ENCODE measurements at regions not wholly inside any gene's neighbourhood (a gene's known extent, or its start where the extent isn't known, plus 50 kb on each side); places are given as distances from the start of the nearest gene placed in this dataset.
A peak's percentile ranks its signal among the peaks of the same experiment; 100 is the strongest.

DNA sequence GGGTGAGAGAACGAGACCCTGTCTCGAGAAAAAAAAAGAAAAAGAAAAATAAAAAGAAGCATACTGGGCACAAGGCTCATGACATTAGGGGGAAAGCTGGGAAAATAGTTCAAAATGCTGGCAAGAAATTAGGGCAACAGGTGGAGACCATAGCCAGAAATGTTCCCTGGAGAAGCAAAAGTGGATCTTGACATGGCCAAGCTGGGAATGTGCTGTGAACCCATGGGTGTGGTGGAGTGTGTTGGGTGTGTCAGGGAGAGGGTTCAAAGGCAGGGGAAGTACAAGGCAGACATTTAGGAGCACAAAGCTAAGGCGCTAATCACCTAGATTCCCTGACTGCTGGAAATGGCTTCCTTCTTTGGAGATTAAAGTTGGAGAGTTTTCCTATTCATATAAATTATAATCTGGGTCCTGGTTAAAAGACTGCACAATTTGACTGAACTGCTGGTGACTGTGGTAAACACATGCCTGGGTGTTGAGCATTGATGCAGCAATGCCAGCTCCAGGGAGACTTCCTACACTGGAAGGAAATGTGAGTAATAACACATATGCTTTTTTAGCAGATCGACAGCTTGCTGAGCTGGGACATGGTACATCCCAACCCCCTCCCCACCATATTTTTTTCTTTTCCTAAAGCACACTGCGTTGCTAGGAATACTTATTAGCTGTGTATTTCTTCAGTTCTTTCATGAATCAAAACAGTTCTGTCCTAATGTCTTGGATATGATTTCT, 70.1 kb upstream of the ARHGAP21 start:
- Mint-ChIP-seq H3K36me3 (no peaks in the 10 kb centered on the region), H3K4me1 (peaks cover 0 to 3% (median 0%) of the 10 kb centered on the region in 4 donors), H3K27me3 (peaks cover 0 to 1% of the 10 kb centered on the region in 2 donors), H3K27ac (peak overlapping the region in 1 of 7 donors; percentile 28), H3K9me3 (no peaks in the 10 kb centered on the region), H3K4me3 (no peak overlapping the region)
- Histone ChIP-seq H3K4me3 (ENCODE audit: low read length in 2 of 2) (no peak overlapping the region), H3K9me3 (ENCODE audit: control insufficient read depth in 1 of 2, low read length in 2 of 2) (no peaks in the 10 kb centered on the region), H3K4me1 (ENCODE audit: insufficient read depth, low read length) (no peaks in the 10 kb centered on the region), H3K27ac (ENCODE audit: low read depth, low read length) (no peak overlapping the region), H3K27me3 (ENCODE audit: insufficient read depth, low read length) (no peaks in the 10 kb centered on the region), H3K36me3 (ENCODE audit: insufficient read depth, low read length) (no peaks in the 10 kb centered on the region)
- DNase-seq = no peak
- POLR2A ChIA-PET (ENCODE audit: partially characterized antibody) = no interaction called here
- intact Hi-C loops (cut with micrococcal nuclease) = no loop called here
- CTCF ChIA-PET (ENCODE audit: partially characterized antibody) = no interaction called here

DNA sequence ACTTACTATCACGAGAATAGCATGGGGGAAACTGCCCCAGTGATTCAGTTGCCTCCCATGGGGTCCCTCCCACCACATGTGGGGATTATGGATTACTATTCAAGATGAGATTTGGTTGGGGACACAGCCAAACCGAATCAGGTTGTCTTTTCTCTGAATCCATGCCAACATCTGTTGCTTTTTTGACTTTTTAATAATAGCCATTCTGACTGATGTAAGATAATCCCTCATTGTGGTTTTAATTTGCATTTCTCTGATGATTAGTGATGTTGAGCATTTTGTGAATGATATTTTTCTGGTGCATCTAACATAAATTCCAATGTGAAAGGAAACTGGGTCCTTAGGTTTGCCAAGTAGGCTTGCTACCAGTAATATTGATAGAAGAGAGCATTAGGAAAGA, 69.0 kb upstream of the ARHGAP21 start:
- CTCF ChIA-PET (ENCODE audit: partially characterized antibody) = no interaction called here
- H3K4me3 Mint-ChIP-seq = no peak overlapping the region
- H3K36me3 ChIP-seq (ENCODE audit: insufficient read depth, low read length) = no peaks in the 10 kb centered on the region
- H3K4me1 ChIP-seq (ENCODE audit: insufficient read depth, low read length) = no peaks in the 10 kb centered on the region
- no peak for DNase-seq
- H3K4me3 ChIP-seq (ENCODE audit: low read length in 2 of 2) = no peak overlapping the region
- H3K27ac ChIP-seq (ENCODE audit: low read depth, low read length) = no peak overlapping the region
- POLR2A ChIA-PET (ENCODE audit: partially characterized antibody) = no interaction called here
- H3K36me3 Mint-ChIP-seq = no peaks in the 10 kb centered on the region
- intact Hi-C loops (cut with micrococcal nuclease) = no loop called here
- no peak overlapping the region for H3K27ac Mint-ChIP-seq
- H3K9me3 Mint-ChIP-seq = no peaks in the 10 kb centered on the region
- no peaks in the 10 kb centered on the region for H3K27me3 ChIP-seq (ENCODE audit: insufficient read depth, low read length)
- no peaks in the 10 kb centered on the region for H3K9me3 ChIP-seq (ENCODE audit: control insufficient read depth in 1 of 2, low read length in 2 of 2)
- H3K4me1 Mint-ChIP-seq = peaks cover 0 to 3% (median 0%) of the 10 kb centered on the region in 4 donors
- H3K27me3 Mint-ChIP-seq = peaks cover 0 to 1% of the 10 kb centered on the region in 2 donors

DNA sequence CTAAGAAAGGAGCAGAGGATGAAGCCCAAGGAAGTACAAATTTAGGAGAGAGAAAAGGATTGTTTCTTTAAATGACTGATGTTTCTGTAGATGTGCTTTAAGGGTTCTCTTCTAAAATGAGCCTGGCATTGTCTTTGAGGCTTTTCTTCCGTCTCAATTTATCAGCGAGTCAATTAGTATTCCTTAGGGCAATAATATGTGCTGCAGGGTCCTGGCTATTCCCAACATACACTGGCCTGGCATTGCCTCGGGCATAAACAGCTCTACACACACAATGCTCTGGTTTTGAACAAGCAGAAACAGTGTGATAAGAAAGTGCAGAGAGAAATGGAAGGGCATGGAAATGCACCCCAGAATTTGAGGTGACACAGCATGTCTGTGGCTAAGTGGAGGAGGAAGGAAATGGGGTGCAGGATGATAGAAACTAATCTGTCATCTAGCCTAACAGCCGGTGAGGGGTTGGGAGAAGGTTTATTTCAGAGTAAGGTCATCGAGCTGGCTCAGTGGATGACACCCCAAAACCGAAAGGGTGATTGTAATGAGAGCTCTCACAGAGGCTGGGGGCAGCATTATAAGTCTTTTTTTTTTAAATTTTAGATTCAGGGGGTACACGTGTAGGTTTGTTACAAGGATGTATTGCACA, 67.5 kb upstream of the ARHGAP21 start:
- Mint-ChIP-seq H3K9me3 (no peaks in the 10 kb centered on the region), H3K27ac (no peak overlapping the region), H3K27me3 (peaks cover 0 to 1% of the 10 kb centered on the region in 2 donors), H3K4me3 (no peak overlapping the region), H3K36me3 (no peaks in the 10 kb centered on the region), H3K4me1 (peaks cover 0 to 3% (median 0%) of the 10 kb centered on the region in 4 donors)
- Histone ChIP-seq H3K27me3 (ENCODE audit: insufficient read depth, low read length) (no peaks in the 10 kb centered on the region), H3K4me1 (ENCODE audit: insufficient read depth, low read length) (no peaks in the 10 kb centered on the region), H3K27ac (ENCODE audit: low read depth, low read length) (no peak overlapping the region), H3K36me3 (ENCODE audit: insufficient read depth, low read length) (no peaks in the 10 kb centered on the region), H3K4me3 (ENCODE audit: low read length in 2 of 2) (no peak overlapping the region), H3K9me3 (ENCODE audit: control insufficient read depth in 1 of 2, low read length in 2 of 2) (no peaks in the 10 kb centered on the region)
- intact Hi-C loops (cut with micrococcal nuclease) = no loop called here
- ChIA-PET CTCF (ENCODE audit: partially characterized antibody) (no interaction called here), POLR2A (ENCODE audit: partially characterized antibody) (no interaction called here)
- DNase-seq = no peak

DNA sequence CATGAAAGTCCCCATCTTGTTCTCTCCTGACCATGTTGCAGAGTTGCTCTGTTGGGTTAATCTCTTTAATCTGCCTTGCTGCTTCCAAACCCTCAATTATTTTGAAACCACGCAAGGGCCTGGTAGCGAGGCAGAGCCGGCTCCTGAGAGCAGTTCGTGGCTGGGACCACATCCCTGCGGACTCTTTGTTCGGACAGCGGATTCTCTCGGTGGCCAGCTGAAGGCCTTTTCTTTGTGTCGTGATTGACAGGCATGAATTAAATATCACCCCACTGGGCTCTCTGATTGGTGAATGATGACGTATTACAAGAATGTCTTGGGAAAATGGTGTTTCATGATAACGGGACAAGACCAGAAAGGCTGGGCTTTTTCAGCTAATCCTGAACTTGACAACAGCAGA, 66.9 kb upstream of the ARHGAP21 start:
- H3K36me3 Mint-ChIP-seq = no peaks in the 10 kb centered on the region
- no peaks in the 10 kb centered on the region for H3K9me3 Mint-ChIP-seq
- DNase-seq = no peak
- Histone ChIP-seq H3K27me3 (ENCODE audit: insufficient read depth, low read length) (no peaks in the 10 kb centered on the region), H3K36me3 (ENCODE audit: insufficient read depth, low read length) (no peaks in the 10 kb centered on the region), H3K9me3 (ENCODE audit: control insufficient read depth in 1 of 2, low read length in 2 of 2) (no peaks in the 10 kb centered on the region), H3K27ac (ENCODE audit: low read depth, low read length) (no peak overlapping the region), H3K4me1 (ENCODE audit: insufficient read depth, low read length) (no peaks in the 10 kb centered on the region), H3K4me3 (ENCODE audit: low read length in 2 of 2) (no peak overlapping the region)
- CTCF ChIA-PET (ENCODE audit: partially characterized antibody) = interaction anchor here (1.2 kb wide), 1 partner anchor 290 kb away, joined by 3 read pairs; no protein-coding TSS in a partner anchor
- intact Hi-C loops (cut with micrococcal nuclease) = no loop called here
- H3K27me3 Mint-ChIP-seq = peaks cover 0 to 1% of the 10 kb centered on the region in 2 donors
- no peak overlapping the region for H3K27ac Mint-ChIP-seq
- H3K4me1 Mint-ChIP-seq = peaks cover 0 to 3% (median 0%) of the 10 kb centered on the region in 4 donors
- no peak overlapping the region for H3K4me3 Mint-ChIP-seq
- POLR2A ChIA-PET (ENCODE audit: partially characterized antibody) = no interaction called here

DNA sequence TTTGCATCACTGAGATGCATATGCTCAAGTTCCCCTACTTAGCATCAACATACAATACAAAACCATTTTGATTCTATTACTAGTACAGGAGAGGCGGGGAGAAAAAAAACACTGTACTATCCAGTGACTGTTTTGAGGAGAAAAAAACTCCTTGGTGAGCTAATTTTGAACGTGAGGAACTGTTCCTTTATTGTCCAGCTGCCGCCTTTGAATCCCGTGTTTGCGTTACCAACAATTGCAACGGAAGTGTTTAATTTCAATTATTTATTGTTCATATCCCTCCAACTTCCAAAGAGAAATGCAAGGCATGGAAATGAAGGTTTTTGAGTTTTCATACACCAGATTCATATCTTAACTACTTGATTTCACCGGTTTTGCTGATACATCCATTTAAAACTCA, 66.4 kb upstream of the ARHGAP21 start:
- no peaks in the 10 kb centered on the region for H3K9me3 ChIP-seq (ENCODE audit: control insufficient read depth in 1 of 2, low read length in 2 of 2)
- intact Hi-C loops (cut with micrococcal nuclease) = no loop called here
- no peaks in the 10 kb centered on the region for H3K4me1 ChIP-seq (ENCODE audit: insufficient read depth, low read length)
- no peaks in the 10 kb centered on the region for H3K36me3 Mint-ChIP-seq
- no peak overlapping the region for H3K27ac ChIP-seq (ENCODE audit: low read depth, low read length)
- peaks cover 0 to 3% (median 0%) of the 10 kb centered on the region in 4 donors for H3K4me1 Mint-ChIP-seq
- CTCF ChIA-PET (ENCODE audit: partially characterized antibody) = interaction anchor here (1.2 kb wide), 1 partner anchor 291 kb away, joined by 3 read pairs; no protein-coding TSS in a partner anchor
- POLR2A ChIA-PET (ENCODE audit: partially characterized antibody) = interaction anchor here (0.6 kb wide), 1 partner anchor 53 kb away, joined by 3 read pairs; no protein-coding TSS in a partner anchor
- no peaks in the 10 kb centered on the region for H3K9me3 Mint-ChIP-seq
- H3K36me3 ChIP-seq (ENCODE audit: insufficient read depth, low read length) = no peaks in the 10 kb centered on the region
- no peak overlapping the region for H3K4me3 Mint-ChIP-seq
- no peak for DNase-seq
- no peak overlapping the region for H3K4me3 ChIP-seq (ENCODE audit: low read length in 2 of 2)
- H3K27me3 ChIP-seq (ENCODE audit: insufficient read depth, low read length) = no peaks in the 10 kb centered on the region
- H3K27me3 Mint-ChIP-seq = peaks cover 0 to 1% of the 10 kb centered on the region in 2 donors
- no peak overlapping the region for H3K27ac Mint-ChIP-seq

DNA sequence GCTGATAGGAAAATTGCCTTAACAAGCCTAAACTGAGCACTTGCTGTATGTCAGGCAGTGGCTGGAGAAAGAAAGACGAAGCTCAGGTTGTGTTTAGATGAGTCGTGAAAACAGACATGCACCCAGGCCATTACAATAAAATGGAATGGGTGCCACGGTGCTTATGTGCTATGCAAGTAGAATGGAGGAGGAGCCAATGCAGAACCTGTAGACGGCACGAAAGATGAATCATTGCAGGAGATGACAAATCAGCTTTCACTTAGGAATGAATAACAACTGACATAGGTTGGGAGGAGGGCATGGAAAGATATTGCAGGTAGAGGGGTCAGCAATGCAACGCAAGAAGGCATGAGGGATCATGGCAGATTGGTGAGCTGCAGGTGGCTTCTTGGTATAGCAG, 61.2 kb upstream of the ARHGAP21 start:
- POLR2A ChIA-PET (ENCODE audit: partially characterized antibody) = interaction anchor here (1.1 kb wide), 1 partner anchor 85 kb away, joined by 3 read pairs; no protein-coding TSS in a partner anchor
- H3K27me3 Mint-ChIP-seq = peaks cover 0 to 7% of the 10 kb centered on the region in 2 donors
- no peak overlapping the region for H3K4me3 Mint-ChIP-seq

DNA sequence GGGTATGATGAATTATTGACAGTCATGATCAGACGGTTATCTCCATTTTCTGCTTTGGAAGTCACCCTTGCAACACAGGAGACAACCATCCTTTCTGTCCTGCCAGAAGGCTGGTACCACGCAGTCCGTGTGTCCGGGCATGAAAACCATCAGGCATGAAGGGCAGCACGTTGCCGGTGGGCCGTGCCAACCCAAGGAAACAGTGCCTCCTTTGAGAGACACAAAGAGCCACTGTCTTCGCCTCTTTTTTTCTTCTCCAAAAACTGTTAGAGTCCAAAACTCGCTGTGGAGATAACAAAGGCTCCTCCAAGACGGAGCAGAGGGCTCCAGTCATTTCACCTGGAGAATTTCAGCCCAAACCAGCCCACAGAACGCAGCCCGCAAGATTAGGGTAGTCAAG, 60.4 kb upstream of the ARHGAP21 start:
- Mint-ChIP-seq H3K36me3 (peaks cover 1 to 3% of the 10 kb centered on the region in 2 donors), H3K4me1 (no peaks in the 10 kb centered on the region), H3K4me3 (no peak overlapping the region), H3K9me3 (peaks cover 0 to 3% (median 0%) of the 10 kb centered on the region in 8 donors), H3K27me3 (peaks cover 0 to 7% of the 10 kb centered on the region in 2 donors), H3K27ac (no peak overlapping the region)
- intact Hi-C loops (cut with micrococcal nuclease) = no loop called here
- H3K36me3 ChIP-seq (ENCODE audit: insufficient read depth, low read length) = no peaks in the 10 kb centered on the region
- H3K27me3 ChIP-seq (ENCODE audit: insufficient read depth, low read length) = no peaks in the 10 kb centered on the region
- DNase-seq = no peak
- ChIA-PET CTCF (ENCODE audit: partially characterized antibody) (no interaction called here), POLR2A (ENCODE audit: partially characterized antibody) (interaction anchor here (1.1 kb wide), 1 partner anchor 85 kb away, joined by 3 read pairs; no protein-coding TSS in a partner anchor)
- H3K4me3 ChIP-seq (ENCODE audit: low read length in 2 of 2) = no peak overlapping the region
- no peaks in the 10 kb centered on the region for H3K9me3 ChIP-seq (ENCODE audit: control insufficient read depth in 1 of 2, low read length in 2 of 2)
- H3K4me1 ChIP-seq (ENCODE audit: insufficient read depth, low read length) = no peaks in the 10 kb centered on the region
- H3K27ac ChIP-seq (ENCODE audit: low read depth, low read length) = no peak overlapping the region

More for the DNA sequence above, 61.2 kb upstream of the ARHGAP21 start:
- Mint-ChIP-seq H3K36me3 (peaks cover 1 to 3% of the 10 kb centered on the region in 2 donors), H3K9me3 (peaks cover 0 to 3% (median 0%) of the 10 kb centered on the region in 8 donors), H3K27ac (peak overlapping the region in 1 of 7 donors; percentile 7), H3K4me1 (no peaks in the 10 kb centered on the region)
- H3K27me3 ChIP-seq (ENCODE audit: insufficient read depth, low read length) = no peaks in the 10 kb centered on the region
- no peak overlapping the region for H3K27ac ChIP-seq (ENCODE audit: low read depth, low read length)
- H3K36me3 ChIP-seq (ENCODE audit: insufficient read depth, low read length) = no peaks in the 10 kb centered on the region
- CTCF ChIA-PET (ENCODE audit: partially characterized antibody) = no interaction called here
- H3K4me3 ChIP-seq (ENCODE audit: low read length in 2 of 2) = no peak overlapping the region
- no peak for DNase-seq
- H3K4me1 ChIP-seq (ENCODE audit: insufficient read depth, low read length) = no peaks in the 10 kb centered on the region
- intact Hi-C loops (cut with micrococcal nuclease) = no loop called here
- H3K9me3 ChIP-seq (ENCODE audit: control insufficient read depth in 1 of 2, low read length in 2 of 2) = no peaks in the 10 kb centered on the region
